ENCODE measurements at regions not wholly inside any gene's neighbourhood (a gene's known extent, or its start where the extent isn't known, plus 50 kb on each side); places are given as distances from the start of the nearest gene placed in this dataset.

DNA sequence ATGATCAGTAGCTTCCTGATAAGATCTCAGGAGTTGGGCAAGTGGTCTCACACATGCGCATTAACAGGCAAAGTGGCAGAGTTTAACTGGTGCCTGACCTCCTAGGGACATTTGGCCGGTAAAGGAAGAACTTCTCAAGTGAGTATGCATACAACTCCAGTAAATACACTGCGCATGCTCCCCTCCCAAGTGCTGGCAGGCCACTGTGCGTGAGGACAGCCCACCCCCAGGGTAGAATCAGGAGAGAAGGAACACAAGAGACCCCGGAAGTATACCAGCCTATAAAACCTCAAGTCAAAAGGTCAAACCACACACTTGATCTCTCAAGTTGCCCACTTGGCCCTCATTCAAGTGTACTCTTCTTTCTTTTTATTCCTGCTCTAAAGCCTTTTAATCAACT, 225.5 kb upstream of the ANKRD50 start:
- TF ChIP-seq, protein P1, sequence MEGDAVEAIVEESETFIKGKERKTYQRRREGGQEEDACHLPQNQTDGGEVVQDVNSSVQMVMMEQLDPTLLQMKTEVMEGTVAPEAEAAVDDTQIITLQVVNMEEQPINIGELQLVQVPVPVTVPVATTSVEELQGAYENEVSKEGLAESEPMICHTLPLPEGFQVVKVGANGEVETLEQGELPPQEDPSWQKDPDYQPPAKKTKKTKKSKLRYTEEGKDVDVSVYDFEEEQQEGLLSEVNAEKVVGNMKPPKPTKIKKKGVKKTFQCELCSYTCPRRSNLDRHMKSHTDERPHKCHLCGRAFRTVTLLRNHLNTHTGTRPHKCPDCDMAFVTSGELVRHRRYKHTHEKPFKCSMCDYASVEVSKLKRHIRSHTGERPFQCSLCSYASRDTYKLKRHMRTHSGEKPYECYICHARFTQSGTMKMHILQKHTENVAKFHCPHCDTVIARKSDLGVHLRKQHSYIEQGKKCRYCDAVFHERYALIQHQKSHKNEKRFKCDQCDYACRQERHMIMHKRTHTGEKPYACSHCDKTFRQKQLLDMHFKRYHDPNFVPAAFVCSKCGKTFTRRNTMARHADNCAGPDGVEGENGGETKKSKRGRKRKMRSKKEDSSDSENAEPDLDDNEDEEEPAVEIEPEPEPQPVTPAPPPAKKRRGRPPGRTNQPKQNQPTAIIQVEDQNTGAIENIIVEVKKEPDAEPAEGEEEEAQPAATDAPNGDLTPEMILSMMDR (IDR thresholded peaks at IDR 0.05) = no peak
- TF ChIP-seq POLR2A (IDR thresholded peaks at IDR 0.05) = no peak
